ENCODE measurements at regions not wholly inside any gene's neighbourhood (a gene's known extent, or its start where the extent isn't known, plus 50 kb on each side); places are given as distances from the start of the nearest gene placed in this dataset.

- TF ChIP-seq POLR2A (IDR thresholded peaks at IDR 0.05) (no peak), EP300 (IDR thresholded peaks at IDR 0.05) (no peak), POLR2AphosphoS5 (IDR thresholded peaks at IDR 0.05) (no peak), CTCF (IDR thresholded peaks at IDR 0.05) (no peak)
- no peaks in the 10 kb centered on the region for H3K4me1 ChIP-seq
- no peak for DNase-seq
- H3K36me3 ChIP-seq = no peaks in the 10 kb centered on the region
- H3K4me3 ChIP-seq = no peak overlapping the region
- H3K9me3 ChIP-seq = no peaks in the 10 kb centered on the region
- WGBS, 2 donors = 89 to 98% methylated on average over 3 of the region's 3 CpGs
- no peaks in the 10 kb centered on the region for H3K27me3 ChIP-seq
- intact Hi-C loops (cut with DNase I) = no loop called here
- H3K27ac ChIP-seq = no peak overlapping the region
Observed at GRCh38 chr7:9625953-9626352, 1192.5 kb downstream of the NXPH1 start.

GRCh38 chr7:9645756-9646155 lies 1212.3 kb downstream of the NXPH1 start:
- no peaks in the 10 kb centered on the region for H3K9me3 ChIP-seq
- WGBS, 2 donors = 85% methylated on average over 2 of the region's 2 CpGs

GRCh38 chr7:9657257-9657656 lies 1223.8 kb downstream of the NXPH1 start:
- Histone ChIP-seq H3K27ac (no peak overlapping the region), H3K4me1 (no peaks in the 10 kb centered on the region), H3K27me3 (no peaks in the 10 kb centered on the region), H3K4me3 (no peak overlapping the region), H3K9me3 (no peaks in the 10 kb centered on the region), H3K36me3 (no peaks in the 10 kb centered on the region)
- no peak for TF ChIP-seq POLR2AphosphoS5 (IDR thresholded peaks at IDR 0.05)
- no peak for TF ChIP-seq CTCF (IDR thresholded peaks at IDR 0.05)
- 90 to 91% methylated on average over 4 of the region's 4 CpGs for WGBS, 2 donors
- intact Hi-C loops (cut with DNase I) = no loop called here
- DNase-seq = no peak

More at GRCh38 chr7:9645756-9646155, 1212.3 kb downstream of the NXPH1 start:
- Histone ChIP-seq H3K27me3 (no peaks in the 10 kb centered on the region), H3K4me1 (no peaks in the 10 kb centered on the region), H3K36me3 (no peaks in the 10 kb centered on the region), H3K4me3 (no peak overlapping the region), H3K27ac (no peak overlapping the region)
- DNase-seq = no peak
- intact Hi-C loops (cut with DNase I) = no loop called here
- TF ChIP-seq CTCF (IDR thresholded peaks at IDR 0.05) (no peak), POLR2AphosphoS5 (IDR thresholded peaks at IDR 0.05) (no peak), POLR2A (IDR thresholded peaks at IDR 0.05) (no peak), EP300 (IDR thresholded peaks at IDR 0.05) (no peak)

- no peak for DNase-seq
- H3K27me3 ChIP-seq = no peaks in the 10 kb centered on the region
- no peak overlapping the region for H3K27ac ChIP-seq
- WGBS, 2 donors = 84 to 88% methylated on average over 7 of the region's 7 CpGs
- no peaks in the 10 kb centered on the region for H3K4me1 ChIP-seq
- TF ChIP-seq EP300 (IDR thresholded peaks at IDR 0.05) (no peak), POLR2AphosphoS5 (IDR thresholded peaks at IDR 0.05) (no peak), CTCF (IDR thresholded peaks at IDR 0.05) (no peak), POLR2A (IDR thresholded peaks at IDR 0.05) (no peak)
- intact Hi-C loops (cut with DNase I) = no loop called here
- no peaks in the 10 kb centered on the region for H3K36me3 ChIP-seq
- peaks cover 0 to 6% (median under 1%) of the 10 kb centered on the region in 4 donors for H3K9me3 ChIP-seq
- no peak overlapping the region for H3K4me3 ChIP-seq
Observed at GRCh38 chr7:9671979-9672917, 1238.8 kb downstream of the NXPH1 start.

Data from sigmoid colon (tissue), 6 donors.